ENCODE measurements at regions not wholly inside any gene's neighbourhood (a gene's known extent, or its start where the extent isn't known, plus 50 kb on each side); places are given as distances from the start of the nearest gene placed in this dataset.
"Not testable (repeated sequence)": the region's sequence is repeated elsewhere in the genome, so short reads cannot be mapped to it uniquely, and the experiment has no call there.

DNA sequence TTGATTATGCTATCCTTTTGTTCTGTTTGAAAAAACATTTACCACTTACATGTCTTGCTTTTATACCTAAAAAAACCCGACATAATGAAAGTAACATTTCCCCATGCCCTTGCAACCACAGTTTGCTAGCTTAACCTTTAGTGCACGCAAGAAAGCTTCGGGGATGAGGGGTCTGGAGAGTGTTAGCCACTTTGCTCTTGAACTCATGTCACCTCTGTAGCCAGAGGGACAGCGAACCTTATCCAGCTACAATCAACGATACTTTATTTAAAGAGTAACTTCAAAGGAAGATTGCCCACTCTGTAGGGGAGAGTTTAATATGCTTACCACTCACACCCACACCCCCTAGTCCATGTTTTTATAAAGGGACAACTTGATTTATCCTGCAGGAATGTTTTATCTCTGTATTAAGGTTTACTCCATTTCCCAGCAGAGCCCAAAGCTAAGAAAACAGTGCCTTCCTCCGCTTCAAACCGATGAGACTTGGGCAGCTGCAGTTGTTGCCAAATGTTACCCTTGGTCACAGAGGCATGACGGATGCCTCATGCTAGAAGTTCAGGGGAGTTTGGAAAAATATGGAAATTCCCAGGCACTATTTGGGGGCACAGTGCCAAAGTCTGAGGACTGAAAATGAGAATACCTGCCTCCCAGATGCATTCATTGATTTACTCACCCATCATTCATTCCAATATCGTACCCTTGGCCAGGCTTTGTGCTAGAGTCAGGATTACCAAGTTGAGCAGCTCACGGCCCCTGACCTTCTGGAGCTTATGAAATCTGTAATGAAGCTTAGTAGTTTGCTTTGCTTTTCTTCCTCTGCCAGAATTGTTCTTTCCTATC lies 61.4 kb upstream of the VCAM1 start:
- 45 to 63% (median 56%) methylated on average over 10 of the region's 10 CpGs for WGBS, 3 donors
- TF ChIP-seq, protein P1, sequence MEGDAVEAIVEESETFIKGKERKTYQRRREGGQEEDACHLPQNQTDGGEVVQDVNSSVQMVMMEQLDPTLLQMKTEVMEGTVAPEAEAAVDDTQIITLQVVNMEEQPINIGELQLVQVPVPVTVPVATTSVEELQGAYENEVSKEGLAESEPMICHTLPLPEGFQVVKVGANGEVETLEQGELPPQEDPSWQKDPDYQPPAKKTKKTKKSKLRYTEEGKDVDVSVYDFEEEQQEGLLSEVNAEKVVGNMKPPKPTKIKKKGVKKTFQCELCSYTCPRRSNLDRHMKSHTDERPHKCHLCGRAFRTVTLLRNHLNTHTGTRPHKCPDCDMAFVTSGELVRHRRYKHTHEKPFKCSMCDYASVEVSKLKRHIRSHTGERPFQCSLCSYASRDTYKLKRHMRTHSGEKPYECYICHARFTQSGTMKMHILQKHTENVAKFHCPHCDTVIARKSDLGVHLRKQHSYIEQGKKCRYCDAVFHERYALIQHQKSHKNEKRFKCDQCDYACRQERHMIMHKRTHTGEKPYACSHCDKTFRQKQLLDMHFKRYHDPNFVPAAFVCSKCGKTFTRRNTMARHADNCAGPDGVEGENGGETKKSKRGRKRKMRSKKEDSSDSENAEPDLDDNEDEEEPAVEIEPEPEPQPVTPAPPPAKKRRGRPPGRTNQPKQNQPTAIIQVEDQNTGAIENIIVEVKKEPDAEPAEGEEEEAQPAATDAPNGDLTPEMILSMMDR (IDR thresholded peaks at IDR 0.05) = no peak
- H3K27ac ChIP-seq = no peak overlapping the region
- DNase-seq (no peak), ATAC-seq (no peak)
- intact Hi-C loops (cut with DNase I) = no loop called here
- H3K4me1 ChIP-seq = no peaks in the 10 kb centered on the region
- H3K9me3 ChIP-seq = no peaks in the 10 kb centered on the region
- H3K27me3 ChIP-seq (ENCODE audit: insufficient read depth in 3 of 3, low read length in 2 of 3) = no peaks in the 10 kb centered on the region
- no peak overlapping the region for H3K4me3 ChIP-seq
- no peaks in the 10 kb centered on the region for H3K36me3 ChIP-seq (ENCODE audit: insufficient read depth in 1 of 2, low read depth in 1 of 2)

DNA sequence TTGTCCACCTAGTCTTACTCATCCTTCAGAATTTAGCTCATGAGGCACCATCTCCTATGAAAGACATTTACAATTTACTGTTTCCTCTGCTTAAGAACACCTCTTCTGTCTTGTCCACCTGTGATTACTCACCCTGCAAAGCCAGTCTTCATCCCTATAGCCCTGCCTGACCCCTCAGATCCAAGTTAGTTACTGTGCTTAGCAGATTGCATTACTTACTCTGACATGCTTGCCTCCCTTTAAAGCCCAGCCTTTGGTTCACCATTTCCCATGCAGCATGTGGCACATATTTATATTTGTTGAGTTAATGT lies 60.9 kb upstream of the VCAM1 start:
- H3K4me1 ChIP-seq = no peaks in the 10 kb centered on the region
- no peak overlapping the region for H3K4me3 ChIP-seq
- intact Hi-C loops (cut with DNase I) = no loop called here
- no peak for DNase-seq
- H3K36me3 ChIP-seq (ENCODE audit: insufficient read depth in 1 of 2, low read depth in 1 of 2) = no peaks in the 10 kb centered on the region
- H3K27ac ChIP-seq = no peak overlapping the region
- H3K27me3 ChIP-seq (ENCODE audit: insufficient read depth in 3 of 3, low read length in 2 of 3) = no peaks in the 10 kb centered on the region
- TF ChIP-seq, protein P1 (IDR thresholded peaks at IDR 0.05) = no peak
- no peaks in the 10 kb centered on the region for H3K9me3 ChIP-seq
- no peak for ATAC-seq

DNA sequence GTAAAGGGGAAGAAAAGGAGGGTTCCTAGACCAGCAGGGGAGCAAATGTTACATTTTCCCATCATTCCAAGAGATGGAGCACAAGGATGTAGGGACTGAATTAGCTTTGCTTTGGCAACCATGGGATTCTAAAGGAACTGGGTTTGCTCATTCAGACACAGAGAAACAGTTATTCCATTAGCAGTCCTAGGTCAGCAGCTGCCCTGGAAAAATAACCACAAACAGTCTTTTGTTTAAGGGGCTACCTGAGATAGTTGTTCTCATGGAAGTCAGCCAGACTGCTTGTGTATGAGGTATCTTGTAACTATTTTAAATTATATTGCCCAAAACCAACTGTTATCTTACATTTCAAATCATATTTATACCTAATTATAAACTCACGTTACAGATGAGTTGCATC lies 58.4 kb upstream of the VCAM1 start:
- no peaks in the 10 kb centered on the region for H3K36me3 ChIP-seq (ENCODE audit: insufficient read depth in 1 of 2, low read depth in 1 of 2)
- ATAC-seq (no peak), DNase-seq (no peak)
- TF ChIP-seq, protein P1 (IDR thresholded peaks at IDR 0.05) = no peak
- H3K4me1 ChIP-seq = no peaks in the 10 kb centered on the region
- H3K9me3 ChIP-seq = no peaks in the 10 kb centered on the region
- H3K4me3 ChIP-seq = no peak overlapping the region
- 73 to 78% (median 74%) methylated on average over 1 of the region's 1 CpG for whole genome bisulfite sequencing, 3 donors
- intact Hi-C loops (cut with DNase I) = no loop called here
- no peak overlapping the region for H3K27ac ChIP-seq
- H3K27me3 ChIP-seq (ENCODE audit: insufficient read depth in 3 of 3, low read length in 2 of 3) = no peaks in the 10 kb centered on the region

DNA sequence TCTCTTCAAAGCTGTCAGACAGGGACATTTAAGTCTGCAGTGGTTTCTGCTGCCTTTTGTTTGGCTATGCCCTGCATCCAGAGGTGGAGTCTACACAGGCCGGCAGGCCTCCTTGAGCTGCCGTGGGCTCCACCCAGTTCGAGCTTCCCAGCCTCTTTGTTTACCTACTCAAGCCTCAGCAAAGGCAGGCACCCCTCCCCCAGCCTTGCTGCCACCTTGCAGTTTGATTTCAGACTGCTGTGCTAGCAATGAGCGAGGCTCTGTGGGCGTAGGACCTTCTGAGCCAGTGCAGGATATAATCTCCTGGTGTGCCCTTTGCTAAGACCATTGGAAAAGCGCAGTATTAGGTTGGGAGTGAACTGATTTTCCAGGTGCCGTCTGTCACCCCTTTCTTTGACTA lies 51.0 kb upstream of the VCAM1 start:
- DNase-seq; ATAC-seq; H3K36me3 ChIP-seq (ENCODE audit: insufficient read depth in 1 of 2, low read depth in 1 of 2); H3K27me3 ChIP-seq (ENCODE audit: insufficient read depth in 3 of 3, low read length in 2 of 3); intact Hi-C loops (cut with DNase I); H3K4me3 ChIP-seq; H3K4me1 ChIP-seq; H3K27ac ChIP-seq; H3K9me3 ChIP-seq: not testable (repeated sequence)
- WGBS, 3 donors = 75 to 82% (median 76%) methylated on average over 7 of the region's 7 CpGs

Data from psoas muscle (tissue), 7 donors.